ENCODE measurements at regions not wholly inside any gene's neighbourhood (a gene's known extent, or its start where the extent isn't known, plus 50 kb on each side); places are given as distances from the start of the nearest gene placed in this dataset.

- TF ChIP-seq CTCF (IDR thresholded peaks at IDR 0.05) (no peak), POLR2A (IDR thresholded peaks at IDR 0.05) (no peak)
Observed at GRCh38 chr12:78804262-78804661, 60.3 kb upstream of the SYT1 start.
